Cardiac fibroblast (primary cell): ENCODE measurements at regions not wholly inside any gene's neighbourhood (a gene's known extent, or its start where the extent isn't known, plus 50 kb on each side); places are given as distances from the start of the nearest gene placed in this dataset.

ENCODE experiments used
- DNase-seq, 2 donors: peaks; one replicate each; pipeline versions ENCODE4 v3.0.0 to v3.0.0-alpha.2; 2010; ENCODE audit warnings: low read depth in 2 of 2
- H3K4me3 ChIP-seq, 2 donors: replicated peaks in 1 of 2; 1 replicate in 1 of 2; 2 replicates in 1 of 2; pipeline ENCODE4 v1.5.1; 2011; ENCODE audit warnings: low read depth in 2 of 2, low read length in 2 of 2, mild to moderate bottlenecking in 2 of 2, moderate library complexity in 1 of 2
- TF ChIP-seq, protein P1 (sequence below): IDR thresholded peaks from one replicate; pipeline ENCODE4 v1.5.1; 2011; ENCODE audit warnings: low read depth, mild to moderate bottlenecking, low read length, inconsistent platforms

GRCh38 chr14:84671776-84672175, 858.2 kb upstream of the FLRT2 start:
- TF ChIP-seq, protein P1, sequence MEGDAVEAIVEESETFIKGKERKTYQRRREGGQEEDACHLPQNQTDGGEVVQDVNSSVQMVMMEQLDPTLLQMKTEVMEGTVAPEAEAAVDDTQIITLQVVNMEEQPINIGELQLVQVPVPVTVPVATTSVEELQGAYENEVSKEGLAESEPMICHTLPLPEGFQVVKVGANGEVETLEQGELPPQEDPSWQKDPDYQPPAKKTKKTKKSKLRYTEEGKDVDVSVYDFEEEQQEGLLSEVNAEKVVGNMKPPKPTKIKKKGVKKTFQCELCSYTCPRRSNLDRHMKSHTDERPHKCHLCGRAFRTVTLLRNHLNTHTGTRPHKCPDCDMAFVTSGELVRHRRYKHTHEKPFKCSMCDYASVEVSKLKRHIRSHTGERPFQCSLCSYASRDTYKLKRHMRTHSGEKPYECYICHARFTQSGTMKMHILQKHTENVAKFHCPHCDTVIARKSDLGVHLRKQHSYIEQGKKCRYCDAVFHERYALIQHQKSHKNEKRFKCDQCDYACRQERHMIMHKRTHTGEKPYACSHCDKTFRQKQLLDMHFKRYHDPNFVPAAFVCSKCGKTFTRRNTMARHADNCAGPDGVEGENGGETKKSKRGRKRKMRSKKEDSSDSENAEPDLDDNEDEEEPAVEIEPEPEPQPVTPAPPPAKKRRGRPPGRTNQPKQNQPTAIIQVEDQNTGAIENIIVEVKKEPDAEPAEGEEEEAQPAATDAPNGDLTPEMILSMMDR, result no peak
- no peak overlapping the region for H3K4me3 ChIP-seq
- no peak for DNase-seq

DNA sequence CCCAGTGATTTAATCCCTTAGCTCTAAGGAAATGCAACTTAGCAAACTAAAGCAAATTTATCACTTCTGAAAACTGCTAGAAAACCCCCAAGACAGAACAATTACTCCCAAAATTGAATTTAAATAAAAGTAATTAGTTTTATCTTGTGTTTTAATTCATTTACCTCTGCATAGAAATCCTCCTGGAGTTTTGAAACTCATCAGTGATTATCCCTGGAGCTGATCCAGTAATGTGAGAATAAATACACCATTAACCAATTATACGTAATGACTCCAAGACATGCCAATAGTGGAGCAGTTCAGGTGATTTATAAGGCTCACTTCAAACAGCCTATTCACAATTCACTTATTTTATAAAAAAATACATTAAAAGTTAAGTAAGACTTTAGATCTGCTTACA, 855.3 kb upstream of the FLRT2 start:
- no peak for DNase-seq
- no peak overlapping the region for H3K4me3 ChIP-seq
- TF ChIP-seq, protein P1, result no peak

DNA sequence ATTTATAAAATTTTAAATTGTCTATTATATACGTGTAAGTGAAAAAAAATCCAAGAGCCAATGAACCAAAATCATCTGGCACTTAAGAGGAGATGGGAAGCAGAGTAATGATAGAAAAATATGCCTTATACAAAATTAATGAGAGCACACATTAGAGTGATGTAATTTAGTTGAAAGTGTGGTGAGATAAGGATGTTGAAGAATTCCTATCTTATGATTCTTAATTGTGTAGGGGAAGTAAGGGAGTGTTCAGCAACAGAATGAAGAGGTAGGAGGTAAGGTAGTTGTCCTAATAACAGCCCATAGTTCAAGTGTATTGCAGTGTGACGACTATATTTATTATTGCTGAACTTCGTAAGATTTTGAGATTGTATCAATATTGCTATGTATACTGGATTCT, 843.4 kb upstream of the FLRT2 start:
- DNase-seq, result no peak
- TF ChIP-seq, protein P1, result no peak
- no peak overlapping the region for H3K4me3 ChIP-seq

- TF ChIP-seq, protein P1, result no peak
- H3K4me3 ChIP-seq, result no peak overlapping the region
- no peak for DNase-seq
These were observed 841.5 kb upstream of the FLRT2 start for GRCh38 chr14:84688297-84689025.

GRCh38 chr14:84694161-84694560, 835.8 kb upstream of the FLRT2 start:
- H3K4me3 ChIP-seq, result no peak overlapping the region
- TF ChIP-seq, protein P1, result no peak
- DNase-seq, result no peak

- no peak for DNase-seq
- TF ChIP-seq, protein P1, result no peak
- no peak overlapping the region for H3K4me3 ChIP-seq
These were observed 825.3 kb upstream of the FLRT2 start for GRCh38 chr14:84704601-84705000.

DNA sequence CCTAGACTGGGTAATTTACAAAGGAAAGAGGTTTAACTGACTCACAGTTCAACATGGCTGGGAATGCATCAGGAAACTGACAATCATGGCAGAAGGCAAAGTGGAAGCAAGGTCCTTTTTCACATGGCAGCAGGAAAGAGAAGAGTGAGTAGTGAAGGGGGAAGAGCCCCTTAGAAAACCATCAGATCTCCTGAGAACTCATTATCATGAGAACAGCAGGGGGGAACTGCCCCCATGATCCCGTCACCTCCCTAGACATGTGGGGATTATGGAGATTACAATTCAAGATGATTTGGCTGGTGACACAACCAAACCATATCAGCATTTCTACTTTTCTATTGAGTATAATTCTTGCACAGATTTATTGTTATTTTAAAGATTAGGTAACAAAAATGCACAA, 822.1 kb upstream of the FLRT2 start:
- no peak overlapping the region for H3K4me3 ChIP-seq
- DNase-seq, result no peak
- TF ChIP-seq, protein P1, result no peak
